DMS79 treated with DMSO at 0.1 percent for 48 hours (cell line): ENCODE measurements at regions not wholly inside any gene's neighbourhood (a gene's known extent, or its start where the extent isn't known, plus 50 kb on each side); places are given as distances from the start of the nearest gene placed in this dataset.

Experiments
- DNase-seq: peaks from one replicate; lab custom pipeline; 2025; lab: John Stamatoyannopoulos, UW

DNA sequence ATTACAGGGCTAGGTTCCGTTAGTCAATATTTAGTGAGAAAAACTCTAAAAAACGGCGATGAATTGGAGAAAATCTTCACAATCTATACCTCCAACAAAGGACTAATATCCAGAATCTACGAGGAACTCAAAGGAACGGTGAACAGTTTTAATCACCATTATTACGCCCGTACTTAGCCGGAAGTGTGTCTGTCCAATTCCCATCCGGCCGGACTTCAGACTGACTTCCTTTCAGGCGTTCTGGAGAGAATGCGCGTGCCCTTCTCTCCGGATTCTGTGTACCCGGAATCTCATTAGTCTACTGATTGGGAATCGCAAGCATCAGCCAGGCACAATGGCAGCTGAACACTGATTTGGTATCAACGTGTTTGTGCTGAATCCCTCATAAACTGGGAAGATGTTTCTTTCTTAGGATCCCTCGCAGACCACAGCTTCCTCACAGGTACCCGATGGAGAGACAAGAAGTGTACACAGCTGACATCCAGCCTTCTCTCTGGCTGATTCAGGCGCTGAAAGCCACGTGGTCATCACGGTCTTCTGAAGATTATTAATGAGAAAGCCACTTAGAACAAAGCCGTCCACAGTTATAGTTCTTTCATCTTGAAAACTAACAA, 239.9 kb downstream of the ZNF516 start:
- no peak for DNase-seq

DNA sequence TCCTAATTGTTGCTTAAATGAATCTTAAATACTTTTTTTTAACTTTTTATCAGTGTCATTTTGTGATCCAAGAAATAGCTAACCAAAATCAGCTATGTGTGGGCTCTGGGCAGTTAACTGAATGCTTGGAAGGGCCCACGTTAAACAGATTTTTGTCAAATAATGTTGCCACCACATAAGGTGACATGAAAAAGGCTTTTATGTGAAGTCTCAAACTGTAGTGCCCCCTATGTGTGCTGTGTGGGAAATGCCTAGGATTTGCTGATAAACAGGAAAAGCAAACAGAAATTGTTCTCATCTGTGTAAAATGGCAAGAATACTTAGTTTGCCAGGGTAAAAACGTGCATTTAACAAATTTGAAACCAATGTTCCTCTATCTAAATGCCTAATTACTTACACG, 242.2 kb downstream of the ZNF516 start:
- no peak for DNase-seq

DNA sequence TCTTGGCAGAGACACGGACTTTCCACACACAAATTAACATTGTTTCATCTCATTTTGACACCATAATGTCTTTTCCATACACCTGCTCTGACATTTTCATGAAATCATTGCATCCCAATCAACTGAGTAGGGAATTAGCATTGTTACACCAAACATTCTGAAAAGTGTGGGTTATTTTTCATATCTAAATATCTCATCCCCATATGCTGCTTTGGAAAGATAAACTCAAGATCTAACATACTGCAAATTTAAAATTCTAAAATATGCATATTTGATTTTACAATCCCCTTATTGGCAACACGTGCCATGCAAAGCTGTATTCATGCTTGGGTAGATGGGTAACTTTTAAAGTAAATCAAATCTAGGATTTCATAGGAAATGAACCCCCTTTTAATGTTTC, 242.9 kb downstream of the ZNF516 start:
- no peak for DNase-seq

DNA sequence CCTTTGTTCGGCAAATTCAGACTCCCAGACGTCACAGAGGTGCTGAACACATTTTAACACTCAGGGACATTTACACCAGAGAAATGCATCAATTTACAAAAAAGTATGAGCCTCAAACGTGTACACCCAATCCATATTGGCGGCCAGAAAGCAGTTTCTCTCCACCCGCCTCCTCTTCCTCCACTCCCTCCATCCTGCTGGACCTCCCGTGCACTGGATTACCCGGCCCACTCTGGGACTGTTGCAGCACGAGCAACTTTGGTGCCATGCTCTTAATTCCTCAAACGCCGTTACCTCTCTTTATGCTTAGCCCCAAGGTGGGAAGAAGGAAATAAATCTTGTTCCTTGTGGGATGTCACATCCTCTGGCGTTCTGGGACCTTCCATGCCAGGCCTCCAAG, 243.4 kb downstream of the ZNF516 start:
- no peak for DNase-seq

DNA sequence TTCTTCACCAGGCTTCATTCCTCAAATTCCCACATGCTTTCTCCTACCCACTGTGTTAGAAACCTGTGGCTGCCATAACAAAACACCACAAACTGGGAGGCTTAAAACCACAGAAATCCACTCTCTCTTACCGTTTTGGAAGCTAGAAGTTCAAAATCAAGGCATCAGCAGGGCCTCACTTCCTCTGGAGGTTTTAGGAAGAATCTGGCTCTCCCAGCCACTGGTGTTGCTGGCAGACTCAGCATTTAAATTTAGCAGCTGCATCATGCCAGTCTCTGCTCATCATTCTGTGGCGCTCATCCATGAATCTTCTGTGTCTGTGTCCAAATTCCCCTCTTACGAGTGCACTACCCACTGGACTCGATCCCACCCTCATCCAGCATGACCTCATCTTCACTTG, 248.5 kb downstream of the ZNF516 start:
- DNase-seq: no peak

DNA sequence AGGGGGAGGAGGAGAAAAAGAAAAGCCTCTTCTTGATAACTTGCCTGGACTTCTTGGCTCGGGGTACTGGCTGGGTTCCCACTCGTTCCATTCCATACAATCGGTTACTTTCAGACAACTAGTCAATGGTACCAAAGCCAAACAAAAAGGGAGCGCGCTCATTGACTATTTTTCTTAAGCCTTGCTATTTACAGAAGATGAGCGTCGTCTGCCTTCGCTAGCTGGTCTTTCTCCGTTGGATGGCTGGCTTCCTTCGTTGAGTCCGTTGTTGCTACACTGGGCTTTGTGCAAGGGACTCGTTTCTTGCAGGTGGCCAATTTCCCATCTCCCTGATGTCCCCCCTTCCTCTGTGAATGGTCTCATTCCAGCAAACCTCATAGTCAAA, 260.4 kb downstream of the ZNF516 start:
- no peak for DNase-seq

DNA sequence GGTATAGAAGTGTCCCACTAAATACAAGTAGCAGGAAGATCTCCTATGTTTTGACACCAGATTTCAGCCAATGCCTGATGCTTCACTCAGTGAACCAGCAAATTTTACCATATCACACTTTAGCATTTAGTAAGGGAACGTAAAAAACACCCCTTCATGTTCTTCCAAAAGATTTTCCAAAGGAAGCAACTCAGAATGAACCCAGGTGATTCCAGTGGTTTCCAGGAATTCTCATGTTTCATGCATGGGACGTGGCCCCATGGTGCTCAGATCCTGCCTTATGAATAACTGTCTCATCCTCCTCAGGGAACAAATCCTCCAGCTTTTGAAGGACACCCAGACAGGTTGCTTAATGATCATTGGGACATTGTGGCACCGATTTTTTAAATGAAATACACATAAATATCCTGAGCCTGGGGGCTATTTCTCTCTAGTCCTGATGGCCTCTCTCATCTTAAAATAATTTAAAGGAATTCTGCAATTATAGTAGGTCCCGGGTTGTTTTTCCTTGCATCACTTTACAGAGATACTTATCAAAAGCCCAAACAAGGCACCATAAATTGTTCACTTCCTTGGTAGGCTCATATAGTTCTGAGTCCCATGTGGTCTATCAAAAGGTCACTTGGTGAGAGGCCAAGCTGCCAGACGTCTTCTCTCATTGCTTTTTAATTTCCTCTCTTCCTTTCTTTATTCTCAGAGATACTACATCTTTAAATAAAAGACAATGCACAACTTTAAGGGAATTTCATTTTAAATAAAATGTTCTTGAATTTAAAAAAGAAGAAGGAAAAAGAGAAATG, 261.0 kb downstream of the ZNF516 start:
- DNase-seq: no peak

DNA sequence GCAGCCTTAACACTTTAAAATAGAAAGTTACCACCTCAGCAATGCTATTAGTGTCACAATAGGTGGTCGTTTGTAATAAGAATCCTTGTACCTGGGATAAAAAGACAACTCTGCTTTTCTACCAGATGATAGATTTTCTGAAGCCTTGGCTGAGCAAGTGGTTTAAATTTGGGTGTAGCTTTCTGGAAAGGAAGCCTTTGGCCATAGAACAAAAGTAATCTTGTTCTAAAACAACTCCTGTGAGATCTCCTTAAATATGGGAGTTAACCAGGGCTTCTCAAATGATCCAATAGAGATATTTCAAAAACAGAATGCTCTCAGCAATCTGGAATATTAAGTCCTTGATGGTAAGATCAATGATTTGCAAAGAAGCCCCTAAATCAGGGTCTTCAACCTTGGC, 261.6 kb downstream of the ZNF516 start:
- DNase-seq: no peak

DNA sequence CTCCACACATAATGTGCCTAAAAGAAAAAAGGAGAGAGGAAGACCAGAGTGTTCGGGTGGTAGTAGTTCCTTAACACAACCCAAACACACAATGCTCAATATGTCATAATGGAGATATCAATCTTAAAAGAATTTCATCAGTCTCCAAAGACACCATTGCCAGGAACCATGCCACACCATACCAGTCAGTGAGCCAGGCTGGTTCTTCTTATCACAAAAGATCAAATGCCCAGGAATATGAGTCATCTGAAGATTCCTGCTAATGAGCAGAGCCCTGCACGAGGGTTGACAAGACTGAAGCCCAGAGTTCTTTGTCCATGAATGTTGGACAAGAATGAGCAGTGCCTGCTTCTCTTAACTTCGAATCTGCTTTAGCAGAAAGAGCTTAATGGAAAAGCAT, 262.3 kb downstream of the ZNF516 start:
- no peak for DNase-seq

DNA sequence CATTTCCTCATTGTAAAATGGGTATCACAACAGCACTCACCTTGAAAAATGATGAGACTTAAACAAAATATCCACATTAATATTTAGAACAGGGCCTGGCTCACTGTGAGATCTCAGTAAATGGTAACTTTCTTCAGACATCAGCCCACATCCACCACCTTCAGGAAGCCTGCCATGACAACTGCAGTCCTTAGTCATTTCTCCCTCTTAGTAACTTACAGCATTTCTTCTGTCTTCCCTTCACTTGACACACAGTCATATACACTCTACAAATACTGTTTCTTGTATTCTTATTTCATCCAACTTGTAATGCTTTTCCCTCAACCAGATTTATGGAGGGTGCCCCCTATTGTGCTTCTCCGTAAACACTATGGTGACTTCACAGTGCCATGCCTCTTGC, 263.0 kb downstream of the ZNF516 start:
- no peak for DNase-seq

DNA sequence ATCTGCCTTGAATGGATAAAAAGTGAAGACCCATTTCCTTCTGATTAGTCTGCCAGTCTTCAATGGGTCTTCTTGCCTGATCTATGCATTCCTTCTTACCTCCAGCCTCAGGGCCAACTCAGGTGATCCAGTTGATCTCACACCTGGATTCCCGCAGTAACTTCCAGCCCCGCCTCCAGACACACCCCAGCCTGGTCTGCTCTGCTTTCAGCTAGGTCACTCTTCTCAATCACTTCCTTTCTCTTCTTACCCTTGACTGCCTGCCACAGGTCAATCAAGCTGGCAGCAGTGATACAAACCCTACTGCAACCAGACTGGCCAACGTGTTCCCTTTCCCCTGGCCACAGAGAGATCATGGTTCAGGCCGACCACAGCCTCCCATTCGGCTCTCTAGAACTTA, 263.6 kb downstream of the ZNF516 start:
- DNase-seq: no peak

DNA sequence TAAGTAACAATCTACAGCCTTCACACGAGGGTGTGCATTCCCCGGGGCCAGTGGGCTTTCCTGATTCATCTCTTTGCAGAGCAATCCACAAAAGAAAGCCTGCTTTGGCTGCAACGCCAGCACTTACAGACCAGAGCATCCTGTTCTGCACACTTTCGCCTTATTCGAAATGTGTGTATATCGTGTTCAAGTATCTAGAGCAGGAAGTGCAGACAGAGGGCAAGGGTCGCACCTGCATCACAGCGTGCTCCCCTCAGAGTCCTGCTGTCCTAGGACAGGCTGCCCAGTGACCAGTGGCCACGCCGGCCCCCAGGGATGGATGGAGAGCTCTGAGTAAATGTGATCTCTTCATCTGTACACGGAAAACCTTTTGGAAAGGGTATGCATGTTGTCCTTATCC, 264.3 kb downstream of the ZNF516 start:
- no peak for DNase-seq

DNA sequence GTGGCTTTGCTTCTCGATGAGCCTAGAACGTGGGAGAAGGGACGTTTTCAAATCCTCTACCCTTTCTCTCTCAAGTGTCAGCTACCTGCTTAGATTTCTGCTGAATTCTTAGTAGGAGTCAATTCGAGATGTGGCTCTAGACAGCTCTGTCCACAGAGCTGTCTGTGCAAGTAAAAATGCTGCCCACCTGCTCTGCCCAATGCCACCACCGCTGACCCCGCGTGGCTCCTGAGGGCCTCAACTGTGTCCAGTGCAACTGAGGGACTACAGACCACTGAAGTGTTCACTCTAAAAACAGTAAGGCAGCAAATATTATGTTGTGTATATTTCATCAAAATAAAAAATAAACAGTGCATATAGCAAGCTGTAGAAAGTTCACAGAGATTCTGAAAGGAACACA, 266.3 kb downstream of the ZNF516 start:
- no peak for DNase-seq

DNA sequence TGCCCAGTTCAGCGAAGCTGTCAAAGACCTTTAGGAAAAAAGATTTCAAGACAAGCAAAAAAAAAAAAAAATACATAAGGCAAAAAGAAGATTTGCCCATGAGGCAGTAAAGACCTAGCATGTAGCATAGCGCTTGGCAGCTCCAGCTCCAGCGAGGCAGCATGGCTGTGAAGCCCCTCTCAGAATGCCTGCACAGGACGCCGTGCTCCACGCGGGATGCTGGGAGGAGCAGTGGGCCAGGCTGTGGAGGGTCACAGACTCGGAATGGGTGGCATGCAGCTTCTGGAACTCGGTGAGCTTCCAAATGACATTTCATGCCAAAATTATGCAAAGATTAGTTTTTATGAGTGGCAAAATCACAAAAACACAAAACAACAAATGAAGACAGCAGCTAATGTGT, 267.3 kb downstream of the ZNF516 start:
- DNase-seq: no peak

DNA sequence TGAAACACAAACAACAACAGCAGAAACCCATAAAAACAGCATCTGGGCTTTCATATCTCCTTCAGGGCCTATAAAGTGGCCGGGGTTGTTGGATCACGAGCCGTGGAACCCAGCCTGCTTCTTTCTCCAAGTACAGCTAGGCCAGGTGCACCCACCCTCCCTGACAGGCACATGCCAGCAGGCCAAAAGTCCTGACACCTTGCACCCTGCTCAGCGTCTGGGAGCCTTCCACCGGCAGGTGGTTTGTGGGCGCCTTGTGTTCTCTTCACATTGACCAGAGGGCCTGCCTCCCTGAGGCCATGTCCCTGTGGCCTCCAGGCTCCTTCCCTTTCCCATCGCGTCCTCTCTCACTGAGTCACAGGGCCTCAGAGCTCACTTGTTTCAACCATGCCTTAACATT, 271.6 kb downstream of the ZNF516 start:
- DNase-seq: no peak

DNA sequence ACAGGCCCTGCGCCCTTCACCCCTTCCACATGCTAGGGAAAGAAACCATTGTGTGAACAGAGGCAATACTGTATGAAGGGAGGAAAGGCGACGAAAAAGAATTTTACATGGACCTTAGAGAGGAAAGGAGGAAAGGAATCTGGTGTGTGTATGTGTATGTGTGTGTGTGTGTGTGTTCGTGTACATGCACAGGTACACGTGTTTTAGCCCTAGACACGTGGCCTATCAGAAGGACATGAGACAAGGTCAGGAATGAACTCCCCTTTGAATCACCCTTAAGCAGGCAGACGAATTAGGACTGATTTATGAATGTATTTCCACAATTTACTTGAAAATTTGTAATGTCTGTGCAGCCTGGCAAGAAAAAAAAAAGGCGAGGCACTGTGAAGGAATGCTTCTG, 276.0 kb downstream of the ZNF516 start:
- no peak for DNase-seq

DNA sequence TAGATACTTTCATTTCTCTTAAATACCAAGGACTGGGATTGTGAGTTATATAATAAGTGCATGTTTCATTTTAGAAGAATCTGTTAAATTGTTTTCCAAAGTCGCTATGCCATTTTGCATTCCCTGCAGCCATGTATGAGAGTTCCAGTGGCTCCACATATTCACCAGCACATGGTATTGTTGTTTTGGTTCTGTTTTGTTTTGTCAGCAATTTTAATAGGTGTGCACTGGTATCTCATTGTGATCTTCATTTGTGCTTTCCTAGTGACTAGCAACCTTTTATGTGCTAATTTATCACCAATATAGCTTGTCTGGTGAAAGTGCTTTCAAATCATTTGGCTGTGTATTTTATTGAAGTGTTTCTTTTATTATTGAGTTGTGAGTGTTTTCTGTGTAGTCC, 278.9 kb downstream of the ZNF516 start:
- DNase-seq: no peak

DNA sequence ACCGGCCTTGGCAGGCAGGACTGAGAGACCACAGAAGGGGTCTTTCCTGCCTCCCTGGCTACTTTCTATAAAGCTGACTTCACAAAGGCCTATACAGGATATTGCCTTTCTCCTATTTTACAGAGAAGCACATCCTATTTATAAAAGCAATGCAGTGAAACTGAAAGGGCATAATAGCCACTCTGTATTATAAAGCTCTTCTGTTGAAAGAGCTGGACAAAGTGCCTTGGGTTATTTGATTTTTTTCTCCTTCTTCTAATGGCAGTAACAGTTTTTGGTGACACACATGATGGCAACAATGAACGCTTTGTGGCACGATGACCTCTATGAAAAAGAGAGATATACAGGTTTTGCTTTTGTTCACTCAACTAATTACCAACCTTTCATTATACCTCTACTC, 281.1 kb downstream of the ZNF516 start:
- no peak for DNase-seq

DNA sequence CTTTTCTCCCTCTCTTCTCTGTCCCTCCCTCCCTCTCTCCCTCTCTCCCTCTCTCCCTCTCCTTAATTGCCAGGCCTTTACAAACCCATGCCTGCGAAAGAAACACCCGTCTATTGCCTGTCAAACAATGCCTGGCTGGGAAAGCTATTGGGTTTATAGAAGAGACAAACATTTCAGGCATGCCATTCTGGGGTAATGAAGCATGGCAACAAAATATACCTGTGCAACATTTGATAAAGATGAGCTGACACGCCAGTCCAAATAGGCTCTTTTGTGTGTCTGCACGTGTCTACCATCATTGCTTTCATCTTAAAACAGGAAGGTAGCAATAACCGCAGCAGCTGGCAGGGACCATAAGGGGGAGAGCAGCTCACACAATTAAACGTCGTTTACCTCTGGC, 282.1 kb downstream of the ZNF516 start:
- no peak for DNase-seq

DNA sequence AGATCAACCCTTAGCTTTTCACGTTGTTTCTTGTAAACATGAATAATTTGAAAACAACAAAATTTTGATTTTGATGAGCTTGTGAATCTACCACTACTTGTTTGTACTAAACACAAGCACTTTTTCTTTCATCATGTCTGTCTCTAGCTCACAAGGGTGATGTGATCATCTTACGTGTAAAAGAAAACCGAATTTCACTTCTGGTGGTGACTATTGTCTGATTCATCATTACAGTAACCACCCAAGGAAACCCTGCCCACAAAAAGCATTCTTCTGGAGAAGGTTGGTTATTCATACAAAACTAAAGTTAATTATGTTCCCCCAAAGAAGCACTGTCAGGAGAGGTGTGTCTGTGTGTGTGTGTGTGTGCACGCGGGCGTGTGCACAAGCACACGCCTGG, 285.4 kb downstream of the ZNF516 start:
- no peak for DNase-seq

DNA sequence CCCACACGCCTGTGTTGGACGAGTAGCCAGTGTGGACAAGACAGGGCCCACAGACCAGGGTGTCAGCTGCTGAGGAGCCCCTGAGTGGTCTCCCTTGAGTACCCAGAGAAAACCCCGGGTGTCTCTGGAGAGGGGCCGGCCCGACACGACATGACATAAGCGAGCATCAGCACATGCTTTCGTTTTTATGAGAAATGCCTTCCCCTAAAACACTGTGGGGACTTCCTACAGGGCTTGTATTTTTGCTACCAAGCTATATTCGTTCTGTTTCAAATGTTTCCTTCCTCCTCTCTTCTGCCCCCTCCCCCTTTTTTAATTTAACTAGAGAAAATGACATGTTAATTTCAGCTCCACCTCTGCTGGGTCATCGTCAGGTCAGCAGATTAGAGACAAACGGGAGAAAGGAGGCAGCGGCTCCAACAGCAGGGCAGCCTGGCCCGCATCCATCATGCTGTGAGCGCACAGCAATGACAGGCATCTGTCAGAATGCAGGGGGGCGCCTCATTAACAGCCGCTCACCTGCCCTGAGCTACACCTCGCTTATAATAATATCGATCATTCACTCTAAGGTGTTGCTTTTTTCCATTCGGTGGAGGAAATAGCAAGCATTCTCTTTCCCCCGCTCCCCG, 286.2 kb downstream of the ZNF516 start:
- DNase-seq: no peak

DNA sequence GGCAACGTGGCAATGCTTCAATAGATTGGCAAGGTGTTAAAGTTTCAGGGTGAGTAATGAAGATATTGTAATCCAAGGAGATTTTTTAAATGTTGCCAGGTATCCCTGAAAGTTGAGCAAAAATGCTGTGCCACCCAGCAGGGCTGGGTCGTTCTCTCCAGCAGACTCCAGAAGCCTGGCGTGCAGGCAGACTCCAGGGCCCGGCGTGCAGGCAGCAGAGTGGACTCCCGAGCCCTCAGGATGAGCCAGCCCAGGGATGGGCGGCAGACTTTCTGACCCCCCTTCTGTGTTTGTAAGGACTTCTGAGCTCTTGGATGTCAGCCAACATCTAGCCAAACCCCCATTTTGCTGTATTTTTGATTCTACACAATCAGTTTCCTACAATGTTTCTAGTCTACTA, 289.1 kb downstream of the ZNF516 start:
- no peak for DNase-seq

DNA sequence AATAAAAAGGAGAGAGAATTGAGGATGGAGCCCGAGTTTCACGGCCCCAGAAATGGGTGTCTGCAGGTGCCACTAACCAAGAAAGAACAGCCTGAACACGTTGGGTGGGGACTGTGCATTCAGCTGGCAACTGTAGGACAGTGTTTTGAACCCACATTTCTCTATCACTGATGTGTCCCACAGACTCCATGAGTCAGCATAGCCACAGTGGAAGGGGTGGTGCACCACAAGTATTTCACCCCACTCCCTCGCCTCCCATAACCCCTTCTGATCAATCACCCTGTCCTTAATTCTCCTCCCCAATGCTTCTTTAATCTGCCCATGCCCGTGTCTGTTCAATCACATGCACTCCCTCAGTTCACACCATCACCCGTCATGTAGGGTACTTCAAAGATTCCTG, 291.5 kb downstream of the ZNF516 start:
- DNase-seq: no peak

DNA sequence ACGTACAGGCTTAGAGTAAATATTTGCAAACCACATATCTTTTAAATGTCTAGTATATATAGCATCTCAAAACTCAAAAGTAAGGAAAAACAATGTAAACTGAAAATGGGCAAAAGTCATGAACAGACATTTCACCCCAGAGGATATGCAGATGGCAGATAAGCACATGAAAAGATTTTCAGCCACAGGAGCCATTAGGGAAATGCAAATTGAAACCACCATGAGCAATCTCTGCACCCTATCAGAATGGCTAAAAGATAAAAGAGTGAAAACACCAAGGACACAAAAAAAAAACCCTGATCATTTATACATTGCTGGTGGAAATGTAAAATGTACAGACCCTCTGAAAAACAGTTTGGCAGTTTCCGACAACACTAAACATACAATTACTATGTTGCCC, 292.7 kb downstream of the ZNF516 start:
- DNase-seq: no peak
